GM23338 (cell line): ENCODE measurements at regions not wholly inside any gene's neighbourhood (a gene's known extent, or its start where the extent isn't known, plus 50 kb on each side); places are given as distances from the start of the nearest gene placed in this dataset.
A peak's percentile ranks its signal among the peaks of the same experiment; 100 is the strongest.

Experiments used
- ATAC-seq: fragments of 200-7000 bp; cut with Tn5 transposase; 3 replicates; pipeline ENCODE4 v1.9.1; 2020
- DNase-seq: peaks from one replicate; pipeline ENCODE4 v3.0.0-alpha.2; 2015; ENCODE audit warnings: low spot score
- H2AFZ ChIP-seq: fragments of 200-600 bp; sonication (generic); 2 replicates; pipeline ENCODE4 v1.8.0; 2016; ENCODE audit warnings: antibody characterized with exemption, mild to moderate bottlenecking, moderate library complexity
- H3F3A ChIP-seq: fragments of 200-600 bp; sonication (generic); replicated peaks from 2 replicates; pipeline ENCODE4 v1.8.0; 2017; ENCODE audit warnings: antibody characterized with exemption, mixed run types, low read depth
- H3K27ac ChIP-seq: fragments of 200-600 bp; sonication (generic); 2 replicates; pipeline ENCODE4 v1.6.1; 2016; ENCODE audit warnings: low read depth
- H3K27me3 ChIP-seq: fragments of 200-600 bp; sonication (generic); 2 replicates; pipeline ENCODE4 v1.8.0; 2016; ENCODE audit warnings: mild to moderate bottlenecking, mixed run types, moderate library complexity; ENCODE audit not compliant: insufficient read depth
- H3K36me3 ChIP-seq: fragments of 200-600 bp; sonication (generic); 2 replicates; pipeline ENCODE4 v1.8.0; 2016; ENCODE audit warnings: mild to moderate bottlenecking; ENCODE audit not compliant: insufficient read depth
- H3K4me1 ChIP-seq: fragments of 200-600 bp; sonication (generic); 2 replicates; pipeline ENCODE4 v1.8.0; 2016; ENCODE audit warnings: mild to moderate bottlenecking, moderate library complexity; ENCODE audit not compliant: insufficient read depth
- H3K4me2 ChIP-seq: fragments of 200-600 bp; sonication (generic); 2 replicates; pipeline ENCODE4 v1.7.1; 2017; ENCODE audit warnings: mixed run types
- H3K4me3 ChIP-seq: fragments of 200-600 bp; sonication (generic); 2 replicates; pipeline ENCODE4 v1.6.1; 2016; ENCODE audit warnings: mixed run types
- H3K79me2 ChIP-seq: fragments of 200-600 bp; sonication (generic); replicated peaks from 2 replicates; pipeline ENCODE4 v1.8.0; 2017; ENCODE audit warnings: mild to moderate bottlenecking; ENCODE audit not compliant: insufficient read depth
- H3K9me2 ChIP-seq: fragments of 200-600 bp; sonication (generic); 2 replicates; pipeline ENCODE4 v1.8.0; 2017; ENCODE audit not compliant: insufficient read depth
- H4K20me1 ChIP-seq: fragments of 200-600 bp; sonication (generic); replicated peaks from 2 replicates; pipeline ENCODE4 v1.8.0; 2017; ENCODE audit warnings: mild to moderate bottlenecking; ENCODE audit not compliant: insufficient read depth
- H3K27ac Mint-ChIP-seq: 2 replicates; pipeline ENCODE4 v1.8.0; 2020; ENCODE audit warnings: inconsistent platforms, mild to moderate bottlenecking, moderate library complexity, mixed read lengths
- H3K27me3 Mint-ChIP-seq: 3 replicates; pipeline ENCODE4 v1.8.0; 2022; ENCODE audit warnings: low read depth, mild to moderate bottlenecking, moderate library complexity, mixed read lengths, inconsistent platforms; ENCODE audit not compliant: insufficient read depth, poor library complexity
- H3K36me3 Mint-ChIP-seq: 3 replicates; pipeline ENCODE4 v1.8.0; 2021; ENCODE audit warnings: low read depth, mild to moderate bottlenecking, inconsistent platforms, moderate library complexity, mixed read lengths
- H3K4me1 Mint-ChIP-seq: 3 replicates; pipeline ENCODE4 v1.8.0; 2020; ENCODE audit warnings: mild to moderate bottlenecking, inconsistent platforms, mixed read lengths
- H3K4me3 Mint-ChIP-seq: 3 replicates; pipeline ENCODE4 v1.8.0; 2021; ENCODE audit warnings: moderate library complexity, mild to moderate bottlenecking, inconsistent platforms, mixed read lengths
- H3K9me3 Mint-ChIP-seq: 3 replicates; pipeline ENCODE4 v1.8.0; 2020; ENCODE audit warnings: moderate library complexity, mild to moderate bottlenecking, inconsistent platforms, mixed read lengths
- CREB1 ChIP-seq: fragments of 250-450 bp; sonication (Bioruptor Pico); IDR thresholded peaks from 2 replicates; pipeline ENCODE4 v1.5.0; 2020; ENCODE audit warnings: low read depth, mild to moderate bottlenecking, moderate library complexity
- EZH2 ChIP-seq: fragments of 200-600 bp; sonication (generic); IDR thresholded peaks from one replicate; pipeline ENCODE4 v1.8.0; 2017; ENCODE audit warnings: antibody characterized with exemption, mild to moderate bottlenecking, low read depth; ENCODE audit not compliant: unreplicated experiment
- EZH2phosphoT487 ChIP-seq: fragments of 200-600 bp; sonication (generic); IDR thresholded peaks from one replicate; pipeline ENCODE4 v1.8.1; 2018; ENCODE audit warnings: antibody characterized with exemption; ENCODE audit not compliant: unreplicated experiment
- JUNB ChIP-seq: IDR thresholded peaks from one replicate; pipeline ENCODE4 v1.6.1; 2016; ENCODE audit warnings: antibody characterized with exemption; ENCODE audit not compliant: unreplicated experiment
- NANOG ChIP-seq: IDR thresholded peaks from 2 replicates; pipeline ENCODE4 v1.6.1; 2016; ENCODE audit warnings: antibody characterized with exemption, borderline replicate concordance
- POLR2AphosphoS5 ChIP-seq: IDR thresholded peaks from 2 replicates; pipeline ENCODE4 v1.6.1; 2016; ENCODE audit warnings: antibody characterized with exemption, low read depth
- STAT1 ChIP-seq: IDR thresholded peaks from one replicate; pipeline ENCODE4 v1.6.1; 2016; ENCODE audit warnings: antibody characterized with exemption; ENCODE audit not compliant: unreplicated experiment
- ZNF331 ChIP-seq: fragments of 250-450 bp; sonication (Bioruptor Pico); IDR thresholded peaks from 2 replicates; pipeline ENCODE4 v1.5.0; 2020; ENCODE audit warnings: low read depth, mild to moderate bottlenecking, moderate library complexity
- TF ChIP-seq, protein P1 (sequence below): IDR thresholded peaks from 2 replicates; pipeline ENCODE4 v1.6.1; 2016; ENCODE audit warnings: antibody characterized with exemption
- TF ChIP-seq, protein P2 (sequence below), 2 experiments: fragments of 200-600 bp in 1 of 2; sonication (generic) in 1 of 2; conservative IDR thresholded peaks; 2 replicates each; pipeline versions ENCODE4 v1.5.1 to v1.6.1; 2016 to 2017; ENCODE audit warnings: antibody characterized with exemption in 2 of 2, low read depth in 2 of 2, mild to moderate bottlenecking in 2 of 2, moderate library complexity in 1 of 2
- TF ChIP-seq, protein P3 (sequence below): IDR thresholded peaks from one replicate; pipeline ENCODE4 v1.6.1; 2018; ENCODE audit warnings: antibody characterized with exemption; ENCODE audit not compliant: unreplicated experiment

DNA sequence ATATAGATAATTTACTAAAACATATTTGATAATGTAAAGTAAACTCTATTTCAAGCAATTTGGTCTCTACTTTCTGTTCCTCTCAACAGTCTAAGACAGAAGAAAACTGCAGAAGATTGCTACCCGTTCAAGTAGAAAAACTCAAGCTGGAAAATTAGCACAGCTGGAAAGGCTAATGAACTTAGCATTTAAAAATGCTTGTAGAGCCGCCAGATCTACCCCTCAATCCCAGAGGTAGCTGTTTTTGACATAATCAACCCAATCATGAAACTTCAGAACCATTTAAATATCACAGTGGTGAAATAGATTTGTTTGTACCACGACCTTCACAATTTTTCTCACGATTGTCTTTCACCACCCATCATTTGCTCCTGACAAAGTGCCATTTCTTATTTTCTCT is 479.5 kb downstream of the SPRY1 start (continued):
- TF ChIP-seq, protein P1, sequence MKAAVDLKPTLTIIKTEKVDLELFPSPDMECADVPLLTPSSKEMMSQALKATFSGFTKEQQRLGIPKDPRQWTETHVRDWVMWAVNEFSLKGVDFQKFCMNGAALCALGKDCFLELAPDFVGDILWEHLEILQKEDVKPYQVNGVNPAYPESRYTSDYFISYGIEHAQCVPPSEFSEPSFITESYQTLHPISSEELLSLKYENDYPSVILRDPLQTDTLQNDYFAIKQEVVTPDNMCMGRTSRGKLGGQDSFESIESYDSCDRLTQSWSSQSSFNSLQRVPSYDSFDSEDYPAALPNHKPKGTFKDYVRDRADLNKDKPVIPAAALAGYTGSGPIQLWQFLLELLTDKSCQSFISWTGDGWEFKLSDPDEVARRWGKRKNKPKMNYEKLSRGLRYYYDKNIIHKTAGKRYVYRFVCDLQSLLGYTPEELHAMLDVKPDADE = no peak
- TF ChIP-seq EZH2phosphoT487 = no peak
- TF ChIP-seq NANOG = no peak

DNA sequence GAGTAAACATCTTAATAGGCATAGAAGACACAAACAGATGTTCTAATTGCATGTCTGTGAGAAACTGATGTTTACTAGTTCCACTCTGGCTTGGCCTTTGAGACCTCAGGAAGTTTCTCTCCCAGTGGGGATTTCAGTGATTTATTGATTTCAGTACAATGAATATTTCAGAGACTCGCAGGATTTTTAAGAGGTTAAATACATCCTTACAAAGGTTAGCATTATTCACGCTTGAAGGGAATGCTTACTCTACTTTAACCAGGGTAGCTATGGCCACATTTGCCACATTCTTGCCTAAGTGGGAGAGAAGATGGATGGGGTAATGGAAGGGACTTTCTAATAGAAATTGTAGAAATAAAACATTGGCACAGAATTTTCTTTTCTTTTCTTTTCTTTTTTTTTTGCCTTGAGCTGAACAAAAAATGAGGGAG is 480.1 kb downstream of the SPRY1 start:
- DNase-seq (no peak), ATAC-seq (no peak)
- no peaks in the 10 kb centered on the region for H3K9me2 ChIP-seq
- no peak overlapping the region for H3K4me2 ChIP-seq
- peak overlapping the region; percentile 5; the same call in 1 of the 2 replicates for H2AFZ ChIP-seq
- H3F3A ChIP-seq = no peaks in the 10 kb centered on the region
- no peaks in the 10 kb centered on the region for H3K27me3 ChIP-seq
- Mint-ChIP-seq H3K27ac (no peak overlapping the region), H3K4me1 (peaks cover 7% of the 10 kb centered on the region; the same call in 2 of the 3 replicates), H3K4me3 (no peak overlapping the region), H3K9me3 (peaks cover 3% of the 10 kb centered on the region; the same call in 2 of the 3 replicates), H3K27me3 (no peaks in the 10 kb centered on the region), H3K36me3 (peaks cover 10% of the 10 kb centered on the region; the same call in 1 of the 3 replicates)
- H3K4me3 ChIP-seq = no peak overlapping the region
- H3K4me1 ChIP-seq = no peaks in the 10 kb centered on the region; the same call in 1 of the 2 replicates
- no peaks in the 10 kb centered on the region for H4K20me1 ChIP-seq
- H3K36me3 ChIP-seq = no peaks in the 10 kb centered on the region
- no peaks in the 10 kb centered on the region for H3K79me2 ChIP-seq
- H3K27ac ChIP-seq = no peak overlapping the region
- TF ChIP-seq, protein P1 = no peak
- TF ChIP-seq JUNB = no peak
- TF ChIP-seq EZH2phosphoT487 = no peak
- TF ChIP-seq CREB1 (CRISPR knock-in tag) = no peak
- TF ChIP-seq EZH2 = no peak
- TF ChIP-seq NANOG = no peak
- TF ChIP-seq, protein P2, sequence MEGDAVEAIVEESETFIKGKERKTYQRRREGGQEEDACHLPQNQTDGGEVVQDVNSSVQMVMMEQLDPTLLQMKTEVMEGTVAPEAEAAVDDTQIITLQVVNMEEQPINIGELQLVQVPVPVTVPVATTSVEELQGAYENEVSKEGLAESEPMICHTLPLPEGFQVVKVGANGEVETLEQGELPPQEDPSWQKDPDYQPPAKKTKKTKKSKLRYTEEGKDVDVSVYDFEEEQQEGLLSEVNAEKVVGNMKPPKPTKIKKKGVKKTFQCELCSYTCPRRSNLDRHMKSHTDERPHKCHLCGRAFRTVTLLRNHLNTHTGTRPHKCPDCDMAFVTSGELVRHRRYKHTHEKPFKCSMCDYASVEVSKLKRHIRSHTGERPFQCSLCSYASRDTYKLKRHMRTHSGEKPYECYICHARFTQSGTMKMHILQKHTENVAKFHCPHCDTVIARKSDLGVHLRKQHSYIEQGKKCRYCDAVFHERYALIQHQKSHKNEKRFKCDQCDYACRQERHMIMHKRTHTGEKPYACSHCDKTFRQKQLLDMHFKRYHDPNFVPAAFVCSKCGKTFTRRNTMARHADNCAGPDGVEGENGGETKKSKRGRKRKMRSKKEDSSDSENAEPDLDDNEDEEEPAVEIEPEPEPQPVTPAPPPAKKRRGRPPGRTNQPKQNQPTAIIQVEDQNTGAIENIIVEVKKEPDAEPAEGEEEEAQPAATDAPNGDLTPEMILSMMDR (conservative IDR thresholded peaks at IDR 0.05; ENCODE audit: low read depth in 2 of 2) = no peak
- TF ChIP-seq, protein P3, sequence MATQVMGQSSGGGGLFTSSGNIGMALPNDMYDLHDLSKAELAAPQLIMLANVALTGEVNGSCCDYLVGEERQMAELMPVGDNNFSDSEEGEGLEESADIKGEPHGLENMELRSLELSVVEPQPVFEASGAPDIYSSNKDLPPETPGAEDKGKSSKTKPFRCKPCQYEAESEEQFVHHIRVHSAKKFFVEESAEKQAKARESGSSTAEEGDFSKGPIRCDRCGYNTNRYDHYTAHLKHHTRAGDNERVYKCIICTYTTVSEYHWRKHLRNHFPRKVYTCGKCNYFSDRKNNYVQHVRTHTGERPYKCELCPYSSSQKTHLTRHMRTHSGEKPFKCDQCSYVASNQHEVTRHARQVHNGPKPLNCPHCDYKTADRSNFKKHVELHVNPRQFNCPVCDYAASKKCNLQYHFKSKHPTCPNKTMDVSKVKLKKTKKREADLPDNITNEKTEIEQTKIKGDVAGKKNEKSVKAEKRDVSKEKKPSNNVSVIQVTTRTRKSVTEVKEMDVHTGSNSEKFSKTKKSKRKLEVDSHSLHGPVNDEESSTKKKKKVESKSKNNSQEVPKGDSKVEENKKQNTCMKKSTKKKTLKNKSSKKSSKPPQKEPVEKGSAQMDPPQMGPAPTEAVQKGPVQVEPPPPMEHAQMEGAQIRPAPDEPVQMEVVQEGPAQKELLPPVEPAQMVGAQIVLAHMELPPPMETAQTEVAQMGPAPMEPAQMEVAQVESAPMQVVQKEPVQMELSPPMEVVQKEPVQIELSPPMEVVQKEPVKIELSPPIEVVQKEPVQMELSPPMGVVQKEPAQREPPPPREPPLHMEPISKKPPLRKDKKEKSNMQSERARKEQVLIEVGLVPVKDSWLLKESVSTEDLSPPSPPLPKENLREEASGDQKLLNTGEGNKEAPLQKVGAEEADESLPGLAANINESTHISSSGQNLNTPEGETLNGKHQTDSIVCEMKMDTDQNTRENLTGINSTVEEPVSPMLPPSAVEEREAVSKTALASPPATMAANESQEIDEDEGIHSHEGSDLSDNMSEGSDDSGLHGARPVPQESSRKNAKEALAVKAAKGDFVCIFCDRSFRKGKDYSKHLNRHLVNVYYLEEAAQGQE = no peak
- TF ChIP-seq POLR2AphosphoS5 = no peak
- TF ChIP-seq ZNF331 (CRISPR knock-in tag) = no peak
- no peak for TF ChIP-seq STAT1
